ENCODE measurements at regions not wholly inside any gene's neighbourhood (a gene's known extent, or its start where the extent isn't known, plus 50 kb on each side); places are given as distances from the start of the nearest gene placed in this dataset.

DNA sequence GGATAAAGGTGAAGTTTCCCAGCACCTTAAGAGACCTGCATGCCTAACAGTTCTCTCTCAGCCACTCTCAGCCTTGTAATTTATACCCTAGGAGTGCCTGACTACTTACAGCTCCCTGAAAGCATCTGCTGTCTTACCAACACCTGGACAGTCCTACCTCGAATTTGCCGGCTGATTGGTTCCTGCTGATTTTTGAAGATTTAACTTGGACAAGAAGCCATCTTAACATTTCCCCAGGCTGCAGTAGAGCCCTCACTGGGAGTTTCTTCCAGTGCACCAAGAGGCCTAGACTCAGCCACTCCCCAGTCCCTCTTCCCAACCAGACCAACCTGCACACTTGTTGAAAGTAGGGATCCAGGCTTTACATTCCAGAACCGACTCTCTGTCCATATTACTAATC, 174.5 kb downstream of the LINC00237 start:
- Histone ChIP-seq H3K27ac (no peak overlapping the region), H3K4me1 (ENCODE audit: low read depth) (no peaks in the 10 kb centered on the region), H3K36me3 (no peaks in the 10 kb centered on the region), H3K9me3 (ENCODE audit: low read depth) (no peaks in the 10 kb centered on the region), H3K4me3 (no peak overlapping the region), H3K27me3 (no peaks in the 10 kb centered on the region)
- DNase-seq (ENCODE audit: low read depth in 1 of 2, low spot score in 1 of 2): no peak
- TF ChIP-seq, protein P1, sequence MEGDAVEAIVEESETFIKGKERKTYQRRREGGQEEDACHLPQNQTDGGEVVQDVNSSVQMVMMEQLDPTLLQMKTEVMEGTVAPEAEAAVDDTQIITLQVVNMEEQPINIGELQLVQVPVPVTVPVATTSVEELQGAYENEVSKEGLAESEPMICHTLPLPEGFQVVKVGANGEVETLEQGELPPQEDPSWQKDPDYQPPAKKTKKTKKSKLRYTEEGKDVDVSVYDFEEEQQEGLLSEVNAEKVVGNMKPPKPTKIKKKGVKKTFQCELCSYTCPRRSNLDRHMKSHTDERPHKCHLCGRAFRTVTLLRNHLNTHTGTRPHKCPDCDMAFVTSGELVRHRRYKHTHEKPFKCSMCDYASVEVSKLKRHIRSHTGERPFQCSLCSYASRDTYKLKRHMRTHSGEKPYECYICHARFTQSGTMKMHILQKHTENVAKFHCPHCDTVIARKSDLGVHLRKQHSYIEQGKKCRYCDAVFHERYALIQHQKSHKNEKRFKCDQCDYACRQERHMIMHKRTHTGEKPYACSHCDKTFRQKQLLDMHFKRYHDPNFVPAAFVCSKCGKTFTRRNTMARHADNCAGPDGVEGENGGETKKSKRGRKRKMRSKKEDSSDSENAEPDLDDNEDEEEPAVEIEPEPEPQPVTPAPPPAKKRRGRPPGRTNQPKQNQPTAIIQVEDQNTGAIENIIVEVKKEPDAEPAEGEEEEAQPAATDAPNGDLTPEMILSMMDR (IDR thresholded peaks at IDR 0.05; ENCODE audit: low read depth, low read length): no peak

DNA sequence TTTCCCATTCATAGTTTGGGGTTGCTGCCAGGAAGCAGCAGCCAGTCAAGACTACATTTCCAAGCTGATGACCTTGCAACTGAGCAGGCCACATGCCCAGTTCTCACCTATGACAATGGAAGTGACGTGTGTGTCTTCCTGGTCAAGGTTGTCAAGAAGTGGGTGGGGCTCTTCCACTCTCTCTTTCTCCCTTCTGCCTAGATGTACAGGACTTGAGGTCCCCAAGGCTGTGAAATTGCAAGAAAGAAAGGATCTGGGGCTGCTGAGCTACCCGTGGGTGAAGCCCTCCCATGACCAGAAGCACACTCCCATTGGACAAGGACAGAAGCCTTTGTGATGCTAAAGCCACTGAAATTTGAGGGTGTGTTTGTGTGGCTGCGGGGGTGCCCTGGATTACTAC, 175.1 kb downstream of the LINC00237 start:
- DNase-seq (ENCODE audit: low read depth in 1 of 2, low spot score in 1 of 2): no peak
- no peak overlapping the region for H3K27ac ChIP-seq
- no peak overlapping the region for H3K4me3 ChIP-seq
- no peaks in the 10 kb centered on the region for H3K9me3 ChIP-seq (ENCODE audit: low read depth)
- H3K36me3 ChIP-seq: no peaks in the 10 kb centered on the region
- H3K4me1 ChIP-seq (ENCODE audit: low read depth): no peaks in the 10 kb centered on the region
- TF ChIP-seq, protein P1 (IDR thresholded peaks at IDR 0.05; ENCODE audit: low read depth, low read length): no peak
- H3K27me3 ChIP-seq: no peaks in the 10 kb centered on the region

DNA sequence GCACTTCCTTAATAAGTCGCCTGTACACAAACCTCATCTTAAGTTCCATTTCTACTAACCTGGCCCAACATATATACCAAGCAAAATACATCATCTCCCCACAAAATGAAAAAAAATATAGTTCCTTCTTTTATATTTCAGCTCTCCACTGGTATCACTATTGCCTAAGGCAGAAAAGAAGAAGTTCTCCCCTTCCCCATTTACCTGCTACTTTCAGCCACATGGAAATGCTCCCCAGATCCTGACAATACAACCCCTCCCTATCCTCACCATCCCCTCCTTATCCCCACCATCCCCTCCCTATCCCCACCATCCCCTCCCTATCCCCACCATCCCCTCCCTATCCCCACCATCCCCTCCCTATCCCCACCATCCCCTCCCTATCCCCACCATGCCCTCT, 175.7 kb downstream of the LINC00237 start:
- H3K4me3 ChIP-seq: no peak overlapping the region
- H3K4me1 ChIP-seq (ENCODE audit: low read depth): no peaks in the 10 kb centered on the region
- no peaks in the 10 kb centered on the region for H3K9me3 ChIP-seq (ENCODE audit: low read depth)
- no peaks in the 10 kb centered on the region for H3K27me3 ChIP-seq
- H3K27ac ChIP-seq: no peak overlapping the region
- H3K36me3 ChIP-seq: no peaks in the 10 kb centered on the region
- DNase-seq (ENCODE audit: low read depth in 1 of 2, low spot score in 1 of 2): no peak
- TF ChIP-seq, protein P1 (IDR thresholded peaks at IDR 0.05; ENCODE audit: low read depth, low read length): no peak

DNA sequence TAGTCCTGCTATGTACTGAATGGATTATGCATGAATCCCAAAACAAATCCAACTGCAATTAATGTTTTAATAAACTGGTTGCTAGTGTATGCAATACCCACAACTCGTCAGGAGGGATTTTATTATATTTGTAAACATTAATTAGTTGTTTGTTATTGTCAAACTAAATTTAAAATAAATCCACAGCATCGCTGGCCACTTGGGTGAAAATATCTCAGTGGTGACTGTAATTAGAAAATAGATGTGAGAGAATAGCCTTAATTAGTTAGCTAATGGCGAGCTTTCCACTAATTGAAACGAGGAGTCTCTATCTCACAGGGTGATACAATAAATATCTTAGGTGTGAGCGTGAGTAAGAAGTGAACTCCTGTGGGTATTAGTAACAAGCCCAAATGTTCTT, 176.8 kb downstream of the LINC00237 start:
- no peak for DNase-seq (ENCODE audit: low read depth in 1 of 2, low spot score in 1 of 2)
- H3K4me1 ChIP-seq (ENCODE audit: low read depth): no peaks in the 10 kb centered on the region
- TF ChIP-seq, protein P1 (IDR thresholded peaks at IDR 0.05; ENCODE audit: low read depth, low read length): no peak
- H3K4me3 ChIP-seq: no peak overlapping the region
- H3K27me3 ChIP-seq: no peaks in the 10 kb centered on the region
- H3K27ac ChIP-seq: no peak overlapping the region
- no peaks in the 10 kb centered on the region for H3K9me3 ChIP-seq (ENCODE audit: low read depth)
- no peaks in the 10 kb centered on the region for H3K36me3 ChIP-seq

DNA sequence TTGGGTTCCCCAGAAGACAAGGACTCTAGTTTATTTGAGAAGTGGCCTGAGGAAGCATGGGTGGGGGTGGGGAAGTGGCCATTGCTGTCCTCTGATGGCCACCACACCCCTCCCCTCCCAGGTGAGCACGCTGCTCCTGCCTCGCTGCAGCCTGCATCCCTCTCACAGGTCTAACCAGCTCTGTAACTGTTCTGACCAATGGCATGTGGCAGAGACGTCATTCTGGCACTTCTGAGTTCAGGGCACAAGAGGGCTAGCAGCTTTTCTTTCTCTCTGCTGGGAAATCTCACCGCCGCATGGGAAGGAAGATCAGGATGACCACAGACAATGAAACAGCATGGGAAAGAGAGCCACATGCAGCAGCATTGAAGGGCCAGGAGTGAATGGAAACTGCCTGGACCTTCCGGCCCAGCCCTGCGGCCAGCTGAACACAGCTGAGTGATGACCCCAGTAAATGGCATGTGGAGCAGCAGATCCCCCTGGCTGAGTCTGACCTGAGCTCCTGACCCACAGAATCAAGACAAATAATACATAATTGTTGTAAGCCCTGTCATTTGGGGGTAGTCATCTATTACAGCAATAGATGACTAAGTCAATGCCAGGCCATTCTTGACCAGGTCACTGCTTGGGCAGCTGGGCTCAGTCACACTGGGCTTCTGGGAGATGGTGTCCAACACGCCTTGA, 179.8 kb downstream of the LINC00237 start:
- no peaks in the 10 kb centered on the region for H3K4me1 ChIP-seq (ENCODE audit: low read depth)
- no peaks in the 10 kb centered on the region for H3K27me3 ChIP-seq
- no peaks in the 10 kb centered on the region for H3K36me3 ChIP-seq
- no peak overlapping the region for H3K4me3 ChIP-seq
- no peak overlapping the region for H3K27ac ChIP-seq
- no peaks in the 10 kb centered on the region for H3K9me3 ChIP-seq (ENCODE audit: low read depth)
- TF ChIP-seq, protein P1 (IDR thresholded peaks at IDR 0.05; ENCODE audit: low read depth, low read length): no peak
- no peak for DNase-seq (ENCODE audit: low read depth in 1 of 2, low spot score in 1 of 2)
